Neural crest cell (in vitro differentiated cells): ENCODE measurements at regions not wholly inside any gene's neighbourhood (a gene's known extent, or its start where the extent isn't known, plus 50 kb on each side); places are given as distances from the start of the nearest gene placed in this dataset.

Experiments used
- DNase-seq: peaks from one replicate; pipeline ENCODE4 v3.0.0; 2021; ENCODE audit warnings: low read depth, mixed read lengths, low spot score
- H3K27ac Mint-ChIP-seq: one replicate; pipeline ENCODE4 v1.8.0; 2021; ENCODE audit warnings: mild to moderate bottlenecking, mixed read lengths; ENCODE audit not compliant: unreplicated experiment
- H3K27me3 Mint-ChIP-seq: 2 replicates; pipeline ENCODE4 v1.8.0; 2021; ENCODE audit warnings: low read depth, mild to moderate bottlenecking, mixed read lengths
- H3K36me3 Mint-ChIP-seq: 2 replicates; pipeline ENCODE4 v1.8.0; 2021; ENCODE audit warnings: low read depth, mild to moderate bottlenecking, mixed read lengths
- H3K4me1 Mint-ChIP-seq: 2 replicates; pipeline ENCODE4 v1.8.0; 2021; ENCODE audit warnings: mixed read lengths
- H3K4me3 Mint-ChIP-seq: one replicate; pipeline ENCODE4 v1.8.0; 2021; ENCODE audit warnings: mild to moderate bottlenecking, mixed read lengths
- H3K9me3 Mint-ChIP-seq: 2 replicates; pipeline ENCODE4 v1.8.0; 2021; ENCODE audit warnings: mixed read lengths
- TF ChIP-seq, protein P1 (sequence below): fragments of 200-600 bp; sonication (generic); conservative IDR thresholded peaks from 2 replicates; pipeline ENCODE4 v1.5.0; 2021; ENCODE audit warnings: antibody characterized with exemption, mild to moderate bottlenecking

- TF ChIP-seq, protein P1, sequence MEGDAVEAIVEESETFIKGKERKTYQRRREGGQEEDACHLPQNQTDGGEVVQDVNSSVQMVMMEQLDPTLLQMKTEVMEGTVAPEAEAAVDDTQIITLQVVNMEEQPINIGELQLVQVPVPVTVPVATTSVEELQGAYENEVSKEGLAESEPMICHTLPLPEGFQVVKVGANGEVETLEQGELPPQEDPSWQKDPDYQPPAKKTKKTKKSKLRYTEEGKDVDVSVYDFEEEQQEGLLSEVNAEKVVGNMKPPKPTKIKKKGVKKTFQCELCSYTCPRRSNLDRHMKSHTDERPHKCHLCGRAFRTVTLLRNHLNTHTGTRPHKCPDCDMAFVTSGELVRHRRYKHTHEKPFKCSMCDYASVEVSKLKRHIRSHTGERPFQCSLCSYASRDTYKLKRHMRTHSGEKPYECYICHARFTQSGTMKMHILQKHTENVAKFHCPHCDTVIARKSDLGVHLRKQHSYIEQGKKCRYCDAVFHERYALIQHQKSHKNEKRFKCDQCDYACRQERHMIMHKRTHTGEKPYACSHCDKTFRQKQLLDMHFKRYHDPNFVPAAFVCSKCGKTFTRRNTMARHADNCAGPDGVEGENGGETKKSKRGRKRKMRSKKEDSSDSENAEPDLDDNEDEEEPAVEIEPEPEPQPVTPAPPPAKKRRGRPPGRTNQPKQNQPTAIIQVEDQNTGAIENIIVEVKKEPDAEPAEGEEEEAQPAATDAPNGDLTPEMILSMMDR = no peak
- peaks cover 2% of the 10 kb centered on the region for H3K27me3 Mint-ChIP-seq
- peaks cover 28% of the 10 kb centered on the region for H3K4me1 Mint-ChIP-seq
- no peaks in the 10 kb centered on the region for H3K36me3 Mint-ChIP-seq
- no peaks in the 10 kb centered on the region for H3K9me3 Mint-ChIP-seq
- no peak overlapping the region for H3K4me3 Mint-ChIP-seq
- DNase-seq = no peak
- H3K27ac Mint-ChIP-seq = no peak overlapping the region
Measured at GRCh38 chr20:51074062-51074461, 51.2 kb upstream of the KCNG1 start.
